ENCODE measurements at regions not wholly inside any gene's neighbourhood (a gene's known extent, or its start where the extent isn't known, plus 50 kb on each side); places are given as distances from the start of the nearest gene placed in this dataset.

- Histone ChIP-seq H3K27ac (no peak overlapping the region), H3K4me3 (no peak overlapping the region)
Measured at GRCh38 chr4:23558101-23558500, 331.7 kb downstream of the PPARGC1A start.

- Histone ChIP-seq H3K27ac (no peak overlapping the region), H3K4me3 (no peak overlapping the region)
Measured at GRCh38 chr4:23547601-23548000, 342.2 kb downstream of the PPARGC1A start.

GRCh38 chr4:23547096-23547495 is 342.8 kb downstream of the PPARGC1A start:
- no peak overlapping the region for H3K4me3 ChIP-seq
- H3K27ac ChIP-seq: no peak overlapping the region

- Histone ChIP-seq H3K4me3 (no peak overlapping the region), H3K27ac (no peak overlapping the region)
Measured at GRCh38 chr4:23539969-23540569, 349.8 kb downstream of the PPARGC1A start.

- Histone ChIP-seq H3K4me3 (no peak overlapping the region), H3K27ac (no peak overlapping the region)
Measured at GRCh38 chr4:23533859-23534258, 356.0 kb downstream of the PPARGC1A start.

- Histone ChIP-seq H3K27ac (no peak overlapping the region), H3K4me3 (no peak overlapping the region)
Measured at GRCh38 chr4:23516716-23517115, 373.1 kb downstream of the PPARGC1A start.

- H3K4me3 ChIP-seq: no peak overlapping the region
- no peak overlapping the region for H3K27ac ChIP-seq
Measured at GRCh38 chr4:23504083-23504482, 385.8 kb downstream of the PPARGC1A start.

- no peak overlapping the region for H3K27ac ChIP-seq
- H3K4me3 ChIP-seq: no peak overlapping the region
Measured at GRCh38 chr4:23500894-23501449, 388.9 kb downstream of the PPARGC1A start.

GRCh38 chr4:23485801-23486200 is 404.0 kb downstream of the PPARGC1A start:
- H3K4me3 ChIP-seq: no peak overlapping the region
- no peak overlapping the region for H3K27ac ChIP-seq

- H3K27ac ChIP-seq: no peak overlapping the region
- no peak overlapping the region for H3K4me3 ChIP-seq
Measured at GRCh38 chr4:23484689-23485088, 405.2 kb downstream of the PPARGC1A start.

- Histone ChIP-seq H3K4me3 (no peak overlapping the region), H3K27ac (no peak overlapping the region)
Measured at GRCh38 chr4:23483320-23483960, 406.4 kb downstream of the PPARGC1A start.

- H3K27ac ChIP-seq: no peak overlapping the region
- H3K4me3 ChIP-seq: no peak overlapping the region
Measured at GRCh38 chr4:23481566-23481965, 408.3 kb downstream of the PPARGC1A start.

GRCh38 chr4:23477905-23478304 is 411.9 kb downstream of the PPARGC1A start:
- no peak overlapping the region for H3K4me3 ChIP-seq
- H3K27ac ChIP-seq: no peak overlapping the region

GRCh38 chr4:23476515-23477090 is 413.2 kb downstream of the PPARGC1A start:
- Histone ChIP-seq H3K27ac (no peak overlapping the region), H3K4me3 (no peak overlapping the region)

GRCh38 chr4:23463071-23463470 is 426.8 kb downstream of the PPARGC1A start:
- Histone ChIP-seq H3K27ac (no peak overlapping the region), H3K4me3 (no peak overlapping the region)

- Histone ChIP-seq H3K27ac (no peak overlapping the region), H3K4me3 (no peak overlapping the region)
Measured at GRCh38 chr4:23458054-23458453, 431.8 kb downstream of the PPARGC1A start.

GRCh38 chr4:23456864-23457263 is 433.0 kb downstream of the PPARGC1A start:
- H3K4me3 ChIP-seq: no peak overlapping the region
- H3K27ac ChIP-seq: no peak overlapping the region

- H3K27ac ChIP-seq: no peak overlapping the region
- H3K4me3 ChIP-seq: no peak overlapping the region
Measured at GRCh38 chr4:23455456-23456158, 434.2 kb downstream of the PPARGC1A start.

GRCh38 chr4:23441530-23442069 is 448.2 kb downstream of the PPARGC1A start:
- Histone ChIP-seq H3K4me3 (no peak overlapping the region), H3K27ac (no peak overlapping the region)

- H3K4me3 ChIP-seq: no peak overlapping the region
- H3K27ac ChIP-seq: no peak overlapping the region
Measured at GRCh38 chr4:23438764-23439163, 451.1 kb downstream of the PPARGC1A start.
